ENCODE measurements at regions not wholly inside any gene's neighbourhood (a gene's known extent, or its start where the extent isn't known, plus 50 kb on each side); places are given as distances from the start of the nearest gene placed in this dataset.

GRCh38 chr4:162322054-162322453, 158.3 kb upstream of the FSTL5 start:
- TF ChIP-seq CTCF (IDR thresholded peaks at IDR 0.05) (no peak), POLR2A (IDR thresholded peaks at IDR 0.05) (no peak)
